Loucy (cell line): ENCODE measurements at regions not wholly inside any gene's neighbourhood (a gene's known extent, or its start where the extent isn't known, plus 50 kb on each side); places are given as distances from the start of the nearest gene placed in this dataset.

Source experiments
- H2AFZ ChIP-seq: fragments of 200-600 bp; sonication (generic); 2 replicates; pipeline ENCODE4 v1.6.0; 2016; ENCODE audit warnings: antibody characterized with exemption, mild to moderate bottlenecking, low read length, moderate library complexity
- H3F3A ChIP-seq: fragments of 200-600 bp; 2 replicates; pipeline ENCODE4 v1.6.0; 2016; ENCODE audit warnings: antibody characterized with exemption, low read depth, mild to moderate bottlenecking
- H3K27me3 ChIP-seq: fragments of 200-600 bp; sonication (generic); 2 replicates; pipeline ENCODE4 v1.6.1; 2014; ENCODE audit warnings: low read length, mild to moderate bottlenecking; ENCODE audit not compliant: insufficient read depth, poor library complexity, severe bottlenecking
- H3K36me3 ChIP-seq: fragments of 200-600 bp; sonication (generic); 2 replicates; pipeline ENCODE4 v1.6.1; 2016; ENCODE audit warnings: low read length; ENCODE audit not compliant: insufficient read depth
- H3K4me1 ChIP-seq: fragments of 200-600 bp; sonication (generic); 2 replicates; pipeline ENCODE4 v1.5.1; 2014; ENCODE audit warnings: low read length, mild to moderate bottlenecking; ENCODE audit not compliant: insufficient read depth, poor library complexity, severe bottlenecking
- H3K4me2 ChIP-seq: fragments of 200-600 bp; sonication (generic); 2 replicates; pipeline ENCODE4 v1.6.0; 2014; ENCODE audit warnings: antibody characterized with exemption, low read length, low read depth, mild to moderate bottlenecking; ENCODE audit not compliant: poor library complexity, severe bottlenecking
- H3K4me3 ChIP-seq: fragments of 200-600 bp; sonication (generic); 2 replicates; pipeline ENCODE4 v1.5.1; 2014; ENCODE audit warnings: low read length, mild to moderate bottlenecking, mixed read lengths; ENCODE audit not compliant: poor library complexity, severe bottlenecking
- H3K79me2 ChIP-seq: fragments of 200-600 bp; sonication (generic); 2 replicates; pipeline ENCODE4 v1.6.1; 2014; ENCODE audit warnings: low read length; ENCODE audit not compliant: insufficient read depth
- H3K9ac ChIP-seq: fragments of 200-600 bp; sonication (generic); 2 replicates; pipeline ENCODE4 v1.6.0; 2014; ENCODE audit warnings: mild to moderate bottlenecking, low read depth, low read length, moderate library complexity; ENCODE audit not compliant: poor library complexity, severe bottlenecking
- H3K9me2 ChIP-seq: fragments of 200-600 bp; sonication (generic); replicated peaks from 2 replicates; pipeline ENCODE4 v1.6.1; 2016; ENCODE audit warnings: low read depth, low read length, mixed read lengths
- H3K9me3 ChIP-seq: fragments of 200-600 bp; sonication (generic); 2 replicates; pipeline ENCODE4 v1.6.1; 2014; ENCODE audit warnings: mild to moderate bottlenecking, antibody characterized with exemption, low read length, low read depth; ENCODE audit not compliant: insufficient read depth
- H4K20me1 ChIP-seq: fragments of 200-600 bp; sonication (generic); 2 replicates; pipeline ENCODE4 v1.6.0; 2014; ENCODE audit warnings: antibody characterized with exemption, low read length, mild to moderate bottlenecking; ENCODE audit not compliant: insufficient read depth, poor library complexity, severe bottlenecking
- EZH2phosphoT487 ChIP-seq: fragments of 200-600 bp; IDR thresholded peaks from 2 replicates; pipeline ENCODE4 v1.6.1; 2018; ENCODE audit warnings: antibody characterized with exemption, mild to moderate bottlenecking, moderate library complexity, borderline replicate concordance
- TF ChIP-seq, protein P1 (sequence below): fragments of 200-600 bp; sonication (generic); conservative IDR thresholded peaks from 2 replicates; pipeline ENCODE4 v1.5.1; 2014; ENCODE audit warnings: mild to moderate bottlenecking, antibody characterized with exemption, low read length

DNA sequence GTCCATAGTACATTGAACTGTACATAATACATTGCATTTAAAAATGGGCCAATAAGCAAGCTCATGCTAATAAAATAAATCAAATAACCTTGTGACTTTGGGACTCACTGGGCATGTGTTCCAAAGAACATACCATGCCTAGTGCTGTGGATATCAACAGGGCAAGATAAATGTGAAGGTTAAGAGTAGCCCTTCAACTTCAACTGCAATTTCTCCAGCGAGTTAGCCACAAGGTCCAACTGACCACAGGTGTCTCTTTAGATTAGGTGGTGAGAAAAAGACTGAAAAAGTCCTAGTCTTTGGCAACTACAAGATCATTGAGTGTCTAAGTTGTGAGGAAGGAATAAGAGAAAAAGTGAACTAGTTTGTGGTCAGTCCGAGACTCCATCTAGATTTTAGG is 78.3 kb upstream of the ATP11B start:
- Histone ChIP-seq H3K9me3 (no peaks in the 10 kb centered on the region), H3K36me3 (no peaks in the 10 kb centered on the region), H3K9ac (no peak overlapping the region), H3K9me2 (no peaks in the 10 kb centered on the region), H3K79me2 (no peaks in the 10 kb centered on the region), H4K20me1 (no peaks in the 10 kb centered on the region), H3K4me1 (peaks cover 21% of the 10 kb centered on the region), H3K27me3 (no peaks in the 10 kb centered on the region), H3K4me3 (no peak overlapping the region), H3F3A (no peaks in the 10 kb centered on the region), H3K4me2 (no peak overlapping the region), H2AFZ (no peak overlapping the region)
- TF ChIP-seq EZH2phosphoT487, result no peak
- TF ChIP-seq, protein P1, sequence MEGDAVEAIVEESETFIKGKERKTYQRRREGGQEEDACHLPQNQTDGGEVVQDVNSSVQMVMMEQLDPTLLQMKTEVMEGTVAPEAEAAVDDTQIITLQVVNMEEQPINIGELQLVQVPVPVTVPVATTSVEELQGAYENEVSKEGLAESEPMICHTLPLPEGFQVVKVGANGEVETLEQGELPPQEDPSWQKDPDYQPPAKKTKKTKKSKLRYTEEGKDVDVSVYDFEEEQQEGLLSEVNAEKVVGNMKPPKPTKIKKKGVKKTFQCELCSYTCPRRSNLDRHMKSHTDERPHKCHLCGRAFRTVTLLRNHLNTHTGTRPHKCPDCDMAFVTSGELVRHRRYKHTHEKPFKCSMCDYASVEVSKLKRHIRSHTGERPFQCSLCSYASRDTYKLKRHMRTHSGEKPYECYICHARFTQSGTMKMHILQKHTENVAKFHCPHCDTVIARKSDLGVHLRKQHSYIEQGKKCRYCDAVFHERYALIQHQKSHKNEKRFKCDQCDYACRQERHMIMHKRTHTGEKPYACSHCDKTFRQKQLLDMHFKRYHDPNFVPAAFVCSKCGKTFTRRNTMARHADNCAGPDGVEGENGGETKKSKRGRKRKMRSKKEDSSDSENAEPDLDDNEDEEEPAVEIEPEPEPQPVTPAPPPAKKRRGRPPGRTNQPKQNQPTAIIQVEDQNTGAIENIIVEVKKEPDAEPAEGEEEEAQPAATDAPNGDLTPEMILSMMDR, result no peak

DNA sequence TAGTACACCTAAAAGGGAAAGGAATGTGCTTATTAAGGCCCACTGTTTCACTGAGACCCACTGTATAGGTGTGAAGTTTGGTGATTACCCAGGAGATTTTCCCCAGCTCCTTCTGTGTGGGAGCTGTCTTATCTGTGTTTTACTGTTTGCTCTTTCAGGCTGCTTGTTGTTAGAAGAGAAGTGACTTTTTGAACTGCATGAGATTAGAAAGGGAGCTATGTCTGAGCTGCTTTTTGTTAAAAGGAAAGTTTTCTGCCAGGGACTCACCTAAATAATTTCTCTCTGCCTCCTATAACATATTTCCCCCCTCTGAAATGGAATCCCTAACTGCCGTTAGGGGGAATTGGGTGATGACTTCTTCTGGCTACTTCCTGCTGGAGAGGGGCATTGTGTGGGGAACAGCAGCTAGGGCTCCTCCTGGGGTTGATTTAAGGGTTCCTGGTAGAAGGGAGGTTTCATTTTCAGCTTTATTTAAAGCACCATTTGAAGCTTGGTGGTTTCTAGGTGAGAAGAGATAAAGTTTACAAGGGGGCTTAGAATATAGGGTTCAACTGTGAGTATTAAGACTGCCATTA is 77.1 kb upstream of the ATP11B start:
- H3K9ac ChIP-seq, result no peak overlapping the region
- no peaks in the 10 kb centered on the region for H3K27me3 ChIP-seq
- no peaks in the 10 kb centered on the region for H3K9me3 ChIP-seq
- no peaks in the 10 kb centered on the region for H3K79me2 ChIP-seq
- peak overlapping the region; percentile 26 for H3K4me2 ChIP-seq
- H3K4me1 ChIP-seq, result peaks cover 21% of the 10 kb centered on the region
- no peaks in the 10 kb centered on the region for H3F3A ChIP-seq
- H2AFZ ChIP-seq, result peak overlapping the region; percentile 85
- H3K4me3 ChIP-seq, result no peak overlapping the region
- no peaks in the 10 kb centered on the region for H3K9me2 ChIP-seq
- H4K20me1 ChIP-seq, result no peaks in the 10 kb centered on the region
- H3K36me3 ChIP-seq, result no peaks in the 10 kb centered on the region
- TF ChIP-seq EZH2phosphoT487, result no peak
- TF ChIP-seq, protein P1, result no peak

DNA sequence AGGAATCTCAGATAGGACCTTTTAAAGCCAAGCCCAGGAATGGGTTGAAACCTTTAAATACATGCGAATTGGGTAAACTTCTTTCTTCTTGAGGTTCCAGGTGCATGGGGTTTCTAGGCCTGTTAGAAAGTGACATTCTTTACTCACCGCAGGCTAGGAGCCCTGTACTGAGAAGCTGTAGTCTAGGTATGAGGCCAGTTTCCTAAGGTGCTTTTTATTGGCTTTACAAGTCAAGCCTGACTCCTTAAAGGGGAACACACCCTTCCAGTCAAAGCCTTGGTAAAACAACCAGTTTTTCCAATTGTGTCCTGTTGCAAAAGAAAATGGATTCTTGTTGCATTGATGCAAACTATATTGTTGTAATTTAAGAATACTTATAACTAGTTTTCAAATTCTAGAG is 76.1 kb upstream of the ATP11B start:
- Histone ChIP-seq H3K27me3 (no peaks in the 10 kb centered on the region), H3K4me3 (no peak overlapping the region), H3K9me3 (no peaks in the 10 kb centered on the region), H3K4me2 (no peak overlapping the region), H2AFZ (peak overlapping the region; percentile 32; the same call in 1 of the 2 replicates), H4K20me1 (no peaks in the 10 kb centered on the region), H3K79me2 (no peaks in the 10 kb centered on the region), H3K36me3 (no peaks in the 10 kb centered on the region), H3K9ac (no peak overlapping the region), H3K9me2 (no peaks in the 10 kb centered on the region), H3K4me1 (peaks cover 21% of the 10 kb centered on the region), H3F3A (no peaks in the 10 kb centered on the region)
- TF ChIP-seq, protein P1, result no peak
- no peak for TF ChIP-seq EZH2phosphoT487
